ENCODE measurements at regions not wholly inside any gene's neighbourhood (a gene's known extent, or its start where the extent isn't known, plus 50 kb on each side); places are given as distances from the start of the nearest gene placed in this dataset.

DNA sequence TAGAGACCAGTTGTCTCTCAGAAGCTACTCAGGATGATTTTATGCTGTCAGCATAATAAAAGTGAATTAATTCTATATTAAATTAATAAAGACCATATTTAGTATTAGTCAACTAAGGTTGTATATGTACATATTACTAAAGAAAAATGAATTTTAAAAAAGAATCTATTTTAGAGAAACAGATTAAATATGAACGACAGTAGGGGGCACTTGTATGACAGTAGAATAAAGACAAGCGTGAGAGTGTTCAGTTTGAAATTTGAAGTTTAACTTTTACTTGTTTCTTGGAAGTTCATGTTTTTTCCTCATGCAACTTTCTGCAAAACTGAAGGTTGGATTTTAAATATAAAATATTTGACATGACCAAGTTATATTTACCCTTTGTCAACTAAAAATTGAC, 67.9 kb upstream of the MACF1 start:
- no peak for DNase-seq (ENCODE audit: low spot score)

DNA sequence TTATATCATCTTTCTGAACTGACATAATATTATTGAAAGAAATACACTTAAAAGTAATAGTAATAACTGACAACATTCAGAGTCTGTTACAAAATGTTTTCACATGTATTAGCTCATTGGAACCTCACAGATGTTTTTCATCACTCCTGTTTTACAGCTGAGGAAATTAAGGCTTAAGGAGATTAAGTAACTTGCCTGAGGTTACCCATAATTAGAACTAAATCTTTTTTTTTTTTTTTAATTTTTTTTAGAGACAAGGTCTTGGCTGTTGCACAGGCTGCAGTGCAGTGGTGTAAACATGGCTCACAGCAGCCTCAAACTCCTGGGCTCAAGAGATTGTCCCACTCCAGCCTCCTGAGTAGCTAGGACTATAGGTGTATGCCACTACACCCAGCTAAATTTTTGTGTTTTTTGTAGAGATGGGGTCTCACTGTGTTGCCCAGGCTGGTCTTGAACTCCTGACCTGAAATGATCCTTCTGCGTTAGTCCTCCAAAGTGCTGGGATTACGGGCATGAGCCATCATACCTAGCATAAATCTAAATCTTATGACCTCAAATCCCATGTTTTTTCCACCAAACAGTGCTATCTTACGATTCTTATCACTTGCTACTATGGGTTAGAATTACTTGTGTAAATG, 64.7 kb upstream of the MACF1 start:
- DNase-seq (ENCODE audit: low spot score), result no peak

DNA sequence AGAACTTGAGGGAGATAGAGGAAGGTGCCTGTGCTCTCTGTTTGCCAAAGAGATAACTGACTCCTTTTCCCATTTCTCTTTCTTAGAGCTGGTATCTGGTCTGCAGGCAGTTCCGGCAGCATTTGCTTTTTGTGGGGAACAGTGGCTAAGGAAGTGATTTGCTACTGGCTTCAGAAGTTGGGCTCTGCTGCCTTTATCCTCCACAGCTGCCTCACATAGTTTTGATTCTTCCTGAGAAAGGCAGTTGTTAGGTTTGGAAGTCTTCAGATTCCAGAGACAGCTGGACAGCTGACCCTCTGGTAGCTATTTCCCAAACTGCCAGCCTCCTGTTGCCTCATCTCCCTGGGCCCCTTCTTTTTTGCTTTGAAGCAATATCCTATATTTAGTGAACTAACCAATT, 62.6 kb upstream of the MACF1 start:
- DNase-seq (ENCODE audit: low spot score), result no peak

DNA sequence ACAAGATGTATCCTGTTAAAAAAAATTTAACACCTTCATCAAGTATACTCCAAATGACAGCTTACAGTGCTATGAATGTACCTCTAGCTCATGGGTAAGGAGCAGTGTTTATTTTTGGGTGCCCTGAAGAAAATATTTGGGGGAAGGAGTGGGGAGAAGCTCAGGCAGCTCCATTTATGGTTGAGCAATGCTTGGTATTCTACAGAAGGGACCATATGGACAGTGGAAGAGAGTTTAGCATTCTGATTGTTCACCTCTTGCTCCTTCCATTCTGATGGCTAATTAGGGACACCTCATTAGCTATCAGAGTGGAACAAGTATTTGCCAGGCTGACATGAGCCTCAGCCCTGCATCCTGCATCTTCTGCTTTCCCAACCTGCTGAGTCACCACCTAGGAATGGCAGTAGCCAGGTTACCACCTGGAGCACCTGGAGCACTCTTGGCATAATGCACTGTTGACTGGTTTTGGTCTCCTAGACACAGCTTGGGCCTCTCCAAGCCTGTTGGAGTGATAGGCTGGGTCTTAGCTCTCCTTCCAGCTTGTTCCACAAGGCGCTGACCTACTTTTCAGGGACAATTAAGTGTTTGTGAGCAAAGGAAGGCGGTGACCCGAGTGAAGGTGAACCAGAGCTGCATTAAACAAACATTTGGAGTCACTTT, 62.0 kb upstream of the MACF1 start:
- no peak for DNase-seq (ENCODE audit: low spot score)

- no peak for DNase-seq (ENCODE audit: low spot score)
Observed at GRCh38 chr1:39144924-39145323, 59.6 kb upstream of the MACF1 start.

DNA sequence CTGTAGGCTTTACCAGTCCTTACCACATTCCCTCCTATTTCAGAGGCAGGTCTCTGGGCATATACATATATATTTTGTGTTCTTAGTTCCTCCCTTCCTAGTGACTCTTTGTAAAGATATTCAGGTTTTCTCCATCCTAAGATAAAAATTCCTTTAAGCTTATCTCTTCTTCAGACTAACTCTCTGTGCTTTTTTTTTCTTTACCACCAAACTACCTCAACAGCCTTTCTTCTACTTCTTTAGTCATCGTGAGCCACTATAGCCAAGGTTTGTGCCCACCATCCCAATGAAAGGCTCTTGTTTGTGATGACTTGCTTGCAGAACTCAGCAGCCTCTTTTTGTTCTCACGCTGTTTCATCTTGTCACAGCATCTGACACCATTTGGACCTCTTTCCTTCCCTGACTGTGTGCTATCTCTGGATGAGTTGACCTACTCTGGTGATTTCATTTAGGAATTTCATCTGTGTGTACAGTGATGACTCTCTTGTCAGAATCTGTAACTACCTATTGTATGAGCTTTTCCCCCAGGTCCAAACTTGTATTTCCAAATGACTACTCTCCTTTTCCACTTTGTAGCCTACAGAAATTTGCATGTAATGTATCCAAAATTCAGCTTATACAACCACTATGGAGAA, 59.0 kb upstream of the MACF1 start:
- no peak for DNase-seq (ENCODE audit: low spot score)

- no peak for DNase-seq (ENCODE audit: low spot score)
Observed at GRCh38 chr1:39146681-39147080, 57.8 kb upstream of the MACF1 start.

GRCh38 chr1:39147099-39148025, 57.1 kb upstream of the MACF1 start:
- no peak for DNase-seq (ENCODE audit: low spot score)

DNA sequence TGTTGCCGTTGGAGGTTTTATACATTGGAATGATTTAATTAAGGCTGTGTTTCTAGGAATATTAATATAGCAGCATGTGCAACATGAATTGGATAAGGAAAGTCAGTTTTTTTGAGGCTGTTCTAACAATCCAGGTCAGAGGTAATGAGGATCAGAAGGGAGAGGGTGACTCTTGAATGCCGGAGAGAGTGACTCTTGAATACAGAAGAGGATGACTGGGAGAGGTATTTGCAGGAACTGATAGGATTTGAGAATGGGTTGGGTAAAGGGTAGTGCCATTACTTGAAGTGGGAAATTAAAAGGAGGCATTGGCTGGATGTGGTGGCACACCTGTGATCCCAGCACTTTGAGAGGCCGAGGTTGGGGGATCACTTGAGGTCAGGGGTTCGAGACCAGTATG, 55.6 kb upstream of the MACF1 start:
- no peak for DNase-seq (ENCODE audit: low spot score)

- DNase-seq (ENCODE audit: low spot score), result no peak
Observed at GRCh38 chr1:39149509-39149908, 55.0 kb upstream of the MACF1 start.

DNA sequence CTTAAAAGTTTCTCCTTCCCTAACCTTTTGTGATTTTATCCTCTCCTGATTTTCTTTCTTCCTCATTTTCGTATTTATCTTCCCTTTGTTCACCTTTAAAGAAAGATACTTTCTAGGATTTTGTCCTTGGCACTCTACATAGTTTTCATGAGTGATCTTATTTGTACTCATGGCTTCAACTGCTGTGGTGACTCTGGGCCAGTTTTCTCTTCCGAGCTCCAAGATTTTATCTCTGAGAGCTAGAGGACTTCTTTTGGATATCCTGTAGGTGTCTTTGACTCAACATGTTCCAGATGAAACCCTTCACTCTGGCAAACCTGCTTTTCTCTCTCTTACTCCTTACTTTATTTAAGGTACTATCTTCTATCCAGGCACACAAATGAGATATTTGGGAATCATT, 53.7 kb upstream of the MACF1 start:
- no peak for DNase-seq (ENCODE audit: low spot score)

- DNase-seq (ENCODE audit: low spot score), result no peak
Observed at GRCh38 chr1:39151267-39151666, 53.2 kb upstream of the MACF1 start.

DNA sequence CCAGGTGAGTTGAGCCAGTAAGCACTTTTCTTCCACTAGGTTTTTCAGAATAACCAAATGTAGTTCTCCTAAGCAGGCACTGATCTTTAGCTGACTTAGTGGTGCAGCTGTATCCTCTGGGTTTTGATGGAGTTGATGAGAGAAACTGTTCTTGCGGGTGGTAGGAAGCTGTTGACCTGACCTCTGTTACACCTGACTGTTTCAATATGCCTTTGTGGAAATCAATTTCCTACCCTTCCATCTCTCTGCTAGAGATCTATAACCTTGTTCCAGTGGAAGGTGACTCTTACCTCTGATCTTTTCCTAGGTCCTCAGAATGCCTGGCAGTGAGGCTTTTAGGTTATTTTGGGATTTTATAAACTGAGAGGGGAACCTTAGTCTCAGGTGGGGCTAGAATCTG, 51.6 kb upstream of the MACF1 start:
- no peak for DNase-seq (ENCODE audit: low spot score)

DNA sequence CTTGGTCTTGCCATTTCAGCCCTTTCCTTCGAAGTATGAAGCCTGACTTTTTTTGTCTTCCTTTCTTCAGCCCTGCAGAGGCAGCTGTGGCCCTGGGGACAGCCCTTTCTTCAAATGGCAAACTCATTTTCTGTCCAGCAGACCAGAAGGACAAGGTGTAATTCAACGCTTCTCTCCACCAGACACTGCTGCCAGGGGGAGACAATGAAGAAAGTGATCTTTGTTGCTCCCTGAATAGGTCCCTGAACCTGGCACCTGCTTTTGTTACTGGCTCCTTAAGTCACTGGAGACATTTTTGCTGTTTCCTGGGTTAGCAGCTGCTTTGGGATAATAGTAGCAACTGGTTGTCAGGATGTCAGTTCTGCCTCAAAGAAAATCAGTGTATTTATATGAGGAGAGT, 50.8 kb upstream of the MACF1 start:
- no peak for DNase-seq (ENCODE audit: low spot score)

DNA sequence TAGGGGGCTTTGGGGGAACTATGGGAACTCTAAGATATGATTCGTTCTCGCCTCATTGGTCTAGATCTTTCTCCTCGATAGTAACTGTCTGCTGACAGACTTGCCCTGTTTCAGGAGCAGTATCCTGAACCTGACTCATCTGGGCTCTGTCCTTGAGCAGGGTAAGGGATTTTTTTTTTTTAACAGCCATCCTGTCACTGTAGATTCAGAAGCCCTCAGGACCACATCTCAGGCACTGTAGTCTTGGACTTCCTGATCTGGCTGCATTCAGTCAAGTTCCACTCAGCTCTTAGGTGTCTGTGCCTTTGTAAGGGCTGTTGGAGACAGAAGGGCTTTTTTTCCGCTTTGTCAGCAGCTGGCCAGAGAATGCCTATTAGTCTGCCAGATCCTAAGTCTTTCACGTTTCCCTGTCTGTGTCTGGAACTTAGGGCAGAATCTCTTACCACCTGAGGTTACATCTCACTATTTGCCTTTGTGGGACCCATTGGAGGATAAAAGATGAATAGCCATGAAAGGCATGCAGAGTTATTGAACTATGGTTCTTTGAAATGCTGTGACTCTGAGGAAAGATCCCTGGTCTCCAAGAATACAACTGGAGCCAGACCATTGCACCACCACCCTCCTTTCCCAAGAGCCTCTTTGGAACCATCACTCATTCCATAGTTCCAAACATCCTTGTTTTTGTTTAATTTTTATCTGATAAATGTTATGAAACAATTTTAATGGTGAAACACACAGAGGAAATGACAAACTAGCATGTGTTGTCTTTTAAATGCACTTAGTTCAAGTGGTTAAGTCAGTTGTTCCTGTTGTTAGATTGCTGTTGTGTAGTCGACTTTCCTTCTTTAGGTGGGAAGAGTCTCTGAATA, 49.7 kb upstream of the MACF1 start:
- no peak for DNase-seq (ENCODE audit: low spot score)
